HL-60 (cell line): ENCODE measurements at regions not wholly inside any gene's neighbourhood (a gene's known extent, or its start where the extent isn't known, plus 50 kb on each side); places are given as distances from the start of the nearest gene placed in this dataset.

ENCODE experiments used
- DNase-seq, 2 experiments: peaks; one replicate each; pipeline ENCODE4 v3.0.0-alpha.2; 2010 to 2020; ENCODE audit warnings: low read depth in 1 of 2, low spot score in 1 of 2
- H3K27ac ChIP-seq: fragments of 250-450 bp; sonication (Bioruptor Pico); replicated peaks from 2 replicates; pipeline ENCODE4 v1.5.1; 2020; ENCODE audit warnings: mild to moderate bottlenecking, moderate library complexity
- H3K27me3 ChIP-seq: fragments of 250-450 bp; sonication (Bioruptor Pico); 2 replicates; pipeline ENCODE4 v1.5.1; 2021; ENCODE audit warnings: mild to moderate bottlenecking, moderate library complexity; ENCODE audit not compliant: insufficient read depth, poor library complexity, severe bottlenecking
- H3K4me3 ChIP-seq: replicated peaks from 2 replicates; pipeline ENCODE4 v1.5.1; 2011; ENCODE audit warnings: mild to moderate bottlenecking, control low read depth, low read length; ENCODE audit not compliant: insufficient read depth
- CTCF ChIP-seq: IDR thresholded peaks from one replicate; pipeline ENCODE4 v1.5.1; 2011; ENCODE audit warnings: low read length, control low read depth, inconsistent platforms; ENCODE audit not compliant: insufficient read depth
- GABPA ChIP-seq: IDR thresholded peaks from 2 replicates; pipeline ENCODE4 v1.6.1; 2012; ENCODE audit warnings: low read depth
- POLR2AphosphoS5 ChIP-seq: IDR thresholded peaks from 2 replicates; pipeline ENCODE4 v1.6.1; 2012; ENCODE audit warnings: low read depth
- REST ChIP-seq: IDR thresholded peaks from 2 replicates; pipeline ENCODE4 v1.6.1; 2012; ENCODE audit warnings: low read depth; ENCODE audit not compliant: insufficient replicate concordance
- SPI1 ChIP-seq: IDR thresholded peaks from 2 replicates; pipeline ENCODE4 v1.6.1; 2012; ENCODE audit warnings: low read depth, mild to moderate bottlenecking, borderline replicate concordance

GRCh38 chr3:21979706-21980105, 228.7 kb upstream of the ZNF385D start:
- TF ChIP-seq GABPA (no peak), SPI1 (no peak)
- no peak for DNase-seq
- H3K27me3 ChIP-seq = no peaks in the 10 kb centered on the region
- H3K4me3 ChIP-seq = no peak overlapping the region
- no peak overlapping the region for H3K27ac ChIP-seq

GRCh38 chr3:21989341-21990042, 238.5 kb upstream of the ZNF385D start:
- Histone ChIP-seq H3K27me3 (no peaks in the 10 kb centered on the region), H3K27ac (no peak overlapping the region), H3K4me3 (no peak overlapping the region)
- DNase-seq = no peak
- TF ChIP-seq REST = no peak

GRCh38 chr3:21991061-21991460, 240.1 kb upstream of the ZNF385D start:
- no peak overlapping the region for H3K27ac ChIP-seq
- H3K4me3 ChIP-seq = no peak overlapping the region
- TF ChIP-seq SPI1 = no peak
- no peak for TF ChIP-seq CTCF
- no peaks in the 10 kb centered on the region for H3K27me3 ChIP-seq
- no peak for DNase-seq

- DNase-seq = no peak
- TF ChIP-seq GABPA = no peak
- TF ChIP-seq CTCF = no peak
- no peak for TF ChIP-seq POLR2AphosphoS5
- TF ChIP-seq REST = no peak
- no peak for TF ChIP-seq SPI1
- Histone ChIP-seq H3K4me3 (no peak overlapping the region), H3K27me3 (no peaks in the 10 kb centered on the region), H3K27ac (no peak overlapping the region)
Observed at GRCh38 chr3:21995079-21995607, 244.1 kb upstream of the ZNF385D start.

- H3K4me3 ChIP-seq = no peak overlapping the region
- TF ChIP-seq REST = no peak
- TF ChIP-seq CTCF = no peak
- TF ChIP-seq POLR2AphosphoS5 = no peak
- TF ChIP-seq GABPA = no peak
- TF ChIP-seq SPI1 = no peak
- H3K27ac ChIP-seq = no peak overlapping the region
- DNase-seq = peak in 1 of 2 experiments; percentile 43
- H3K27me3 ChIP-seq = no peaks in the 10 kb centered on the region
Observed at GRCh38 chr3:22007368-22007767, 256.4 kb upstream of the ZNF385D start.
